ENCODE measurements at regions not wholly inside any gene's neighbourhood (a gene's known extent, or its start where the extent isn't known, plus 50 kb on each side); places are given as distances from the start of the nearest gene placed in this dataset.

DNA sequence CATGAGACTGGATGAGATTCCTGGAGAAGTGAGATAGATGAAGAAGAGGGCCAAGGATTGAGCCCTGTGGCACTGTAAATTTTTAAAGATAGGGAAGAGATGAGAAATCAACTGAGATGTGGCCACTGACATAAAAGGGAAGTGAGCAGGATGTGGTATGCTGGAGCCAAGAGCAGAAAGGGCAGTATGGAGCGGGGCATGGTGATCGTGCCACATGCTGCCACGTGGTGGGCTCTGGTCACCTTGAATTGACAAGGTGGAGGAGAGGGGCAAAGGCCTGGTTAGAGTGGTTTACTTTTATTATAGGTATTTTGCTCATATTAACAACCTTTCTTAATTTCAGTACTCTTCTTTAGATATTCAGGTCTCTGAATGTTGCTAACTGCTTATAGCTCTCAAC, 257.9 kb downstream of the NEDD1 start:
- TF ChIP-seq, protein P1, sequence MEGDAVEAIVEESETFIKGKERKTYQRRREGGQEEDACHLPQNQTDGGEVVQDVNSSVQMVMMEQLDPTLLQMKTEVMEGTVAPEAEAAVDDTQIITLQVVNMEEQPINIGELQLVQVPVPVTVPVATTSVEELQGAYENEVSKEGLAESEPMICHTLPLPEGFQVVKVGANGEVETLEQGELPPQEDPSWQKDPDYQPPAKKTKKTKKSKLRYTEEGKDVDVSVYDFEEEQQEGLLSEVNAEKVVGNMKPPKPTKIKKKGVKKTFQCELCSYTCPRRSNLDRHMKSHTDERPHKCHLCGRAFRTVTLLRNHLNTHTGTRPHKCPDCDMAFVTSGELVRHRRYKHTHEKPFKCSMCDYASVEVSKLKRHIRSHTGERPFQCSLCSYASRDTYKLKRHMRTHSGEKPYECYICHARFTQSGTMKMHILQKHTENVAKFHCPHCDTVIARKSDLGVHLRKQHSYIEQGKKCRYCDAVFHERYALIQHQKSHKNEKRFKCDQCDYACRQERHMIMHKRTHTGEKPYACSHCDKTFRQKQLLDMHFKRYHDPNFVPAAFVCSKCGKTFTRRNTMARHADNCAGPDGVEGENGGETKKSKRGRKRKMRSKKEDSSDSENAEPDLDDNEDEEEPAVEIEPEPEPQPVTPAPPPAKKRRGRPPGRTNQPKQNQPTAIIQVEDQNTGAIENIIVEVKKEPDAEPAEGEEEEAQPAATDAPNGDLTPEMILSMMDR (IDR thresholded peaks at IDR 0.05; ENCODE audit: borderline replicate concordance, control extremely low read depth, extremely low read depth, insufficient read depth, missing control alignments): no peak
- in situ Hi-C loops (cut with MboI; ENCODE audit: low sequenced_read_pairs, unreplicated experiment): loop anchor here (25.0 kb wide), 1 partner anchor 1222 kb away; no protein-coding TSS in a partner anchor
- DNase-seq (ENCODE audit: low spot score): no peak

- in situ Hi-C loops (cut with MboI; ENCODE audit: low sequenced_read_pairs, unreplicated experiment): loop anchor here (25.0 kb wide), 1 partner anchor 1220 kb away; no protein-coding TSS in a partner anchor
- DNase-seq (ENCODE audit: low spot score): no peak
- TF ChIP-seq, protein P1 (IDR thresholded peaks at IDR 0.05; ENCODE audit: borderline replicate concordance, control extremely low read depth, extremely low read depth, insufficient read depth, missing control alignments): no peak
Measured at GRCh38 chr12:97167598-97167997, 260.5 kb downstream of the NEDD1 start.

DNA sequence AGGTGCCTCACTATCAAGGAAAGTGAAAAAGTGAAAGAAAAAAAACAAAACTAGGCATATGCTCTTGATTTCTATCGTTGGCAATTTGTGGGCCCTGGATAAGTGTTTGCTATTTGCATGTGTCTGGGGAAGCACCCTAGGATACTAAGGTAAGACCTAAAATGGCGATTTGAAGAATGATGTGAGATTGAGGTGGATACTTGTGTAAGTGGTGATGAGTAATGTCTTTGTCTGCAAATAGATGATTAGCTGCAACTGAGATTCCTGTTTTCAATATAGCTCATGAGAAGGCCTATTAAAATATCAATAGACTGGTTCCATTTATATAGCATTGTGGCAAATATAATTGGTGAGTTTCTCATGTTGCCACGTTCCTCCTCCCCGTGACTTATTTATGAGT, 261.7 kb downstream of the NEDD1 start:
- in situ Hi-C loops (cut with MboI; ENCODE audit: low sequenced_read_pairs, unreplicated experiment): loop anchor here (25.0 kb wide), 1 partner anchor 1218 kb away; no protein-coding TSS in a partner anchor
- TF ChIP-seq, protein P1 (IDR thresholded peaks at IDR 0.05; ENCODE audit: borderline replicate concordance, control extremely low read depth, extremely low read depth, insufficient read depth, missing control alignments): no peak
- DNase-seq (ENCODE audit: low spot score): no peak

DNA sequence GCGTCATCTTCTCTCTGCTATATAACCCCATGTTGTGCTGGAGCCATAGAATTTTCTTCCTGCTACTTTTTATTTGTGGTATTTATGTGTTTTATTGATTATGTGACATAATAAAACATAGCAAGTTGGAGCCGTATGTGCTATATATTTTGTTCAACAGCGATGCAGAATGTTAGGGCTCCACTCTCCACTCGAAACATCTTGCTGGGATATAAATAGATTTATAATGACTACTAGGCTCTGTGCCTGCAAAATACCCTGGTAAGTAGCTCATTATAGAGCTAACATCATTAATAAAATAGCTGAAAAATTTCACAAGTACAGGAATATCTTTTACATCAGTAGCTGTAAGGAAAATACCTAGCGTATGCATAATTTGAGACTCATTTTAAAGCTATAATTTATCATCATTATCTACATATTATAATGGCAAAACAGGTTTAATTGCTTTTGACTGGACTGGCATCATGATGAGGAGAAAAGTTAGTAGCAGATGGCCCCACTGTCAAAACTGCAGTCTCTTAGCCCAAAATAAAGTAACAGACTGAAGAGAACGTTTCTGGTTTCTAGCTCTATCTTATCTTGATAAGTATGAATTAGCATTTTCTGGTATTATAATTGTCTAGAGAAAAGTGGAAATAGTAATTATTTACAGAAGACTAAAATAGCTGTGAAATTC, 263.0 kb downstream of the NEDD1 start:
- in situ Hi-C loops (cut with MboI; ENCODE audit: low sequenced_read_pairs, unreplicated experiment): loop anchor here (25.0 kb wide), 1 partner anchor 1217 kb away; no protein-coding TSS in a partner anchor
- no peak for DNase-seq (ENCODE audit: low spot score)
- TF ChIP-seq, protein P1 (IDR thresholded peaks at IDR 0.05; ENCODE audit: borderline replicate concordance, control extremely low read depth, extremely low read depth, insufficient read depth, missing control alignments): no peak

DNA sequence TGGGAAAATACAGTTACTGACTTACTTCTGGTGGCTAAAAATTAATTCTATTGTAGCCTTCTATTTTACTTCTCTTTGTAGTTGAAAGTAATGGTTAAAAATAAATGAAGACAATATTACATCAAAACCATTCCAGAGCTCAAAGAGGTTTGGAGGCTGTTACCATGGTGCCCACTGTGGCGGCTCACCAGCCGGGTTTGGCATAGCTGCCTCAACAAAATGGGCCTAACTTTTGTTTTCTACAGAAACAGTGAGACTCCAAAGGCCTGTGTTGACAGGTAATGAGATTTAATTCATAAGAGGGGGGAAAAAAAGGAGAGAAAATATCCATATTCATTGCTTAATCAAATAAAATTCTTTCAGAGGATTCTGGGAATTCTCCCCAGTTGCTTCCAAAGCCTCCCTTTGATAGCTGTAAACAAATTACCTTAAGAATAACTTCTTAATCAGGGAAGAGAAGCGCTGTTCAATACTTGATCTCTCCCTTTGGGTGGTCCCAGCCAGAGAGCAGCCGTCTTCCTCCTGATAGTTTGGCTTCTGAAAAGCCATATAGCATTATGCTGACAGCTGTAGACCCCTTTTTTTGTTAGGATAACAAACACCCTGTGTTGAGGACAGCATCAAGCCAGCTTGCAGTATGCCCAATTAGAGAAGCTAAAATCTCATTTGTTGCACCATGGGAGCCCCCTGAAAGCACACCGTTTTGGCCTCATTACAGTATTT, 266.8 kb downstream of the NEDD1 start:
- DNase-seq (ENCODE audit: low spot score): no peak
- in situ Hi-C loops (cut with MboI; ENCODE audit: low sequenced_read_pairs, unreplicated experiment): loop anchor here (25.0 kb wide), 1 partner anchor 1213 kb away; no protein-coding TSS in a partner anchor

DNA sequence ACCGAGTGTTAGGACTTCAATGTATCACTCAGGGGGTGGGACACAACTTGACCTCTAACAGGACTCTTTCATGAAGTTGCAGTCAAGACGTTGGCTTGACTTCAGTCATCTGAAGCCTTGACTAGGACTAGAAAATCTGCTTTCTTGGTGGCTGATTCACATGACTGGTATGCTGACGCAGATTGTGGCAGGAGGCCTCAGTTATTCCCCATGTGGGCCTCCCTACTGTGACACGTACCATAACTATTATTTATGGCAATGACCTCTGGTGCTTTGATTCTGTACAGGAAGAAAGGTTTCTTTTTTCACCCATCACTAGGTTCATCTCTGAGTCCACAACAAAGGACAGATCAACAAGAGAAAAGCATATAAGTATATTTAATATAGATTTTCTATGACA, 270.4 kb downstream of the NEDD1 start:
- in situ Hi-C loops (cut with MboI; ENCODE audit: low sequenced_read_pairs, unreplicated experiment): no loop called here
- TF ChIP-seq, protein P1 (IDR thresholded peaks at IDR 0.05; ENCODE audit: borderline replicate concordance, control extremely low read depth, extremely low read depth, insufficient read depth, missing control alignments): no peak
- no peak for DNase-seq (ENCODE audit: low spot score)

More for the DNA sequence above, 266.8 kb downstream of the NEDD1 start:
- TF ChIP-seq, protein P1 (IDR thresholded peaks at IDR 0.05; ENCODE audit: borderline replicate concordance, control extremely low read depth, extremely low read depth, insufficient read depth, missing control alignments): no peak

Data from GM13976 (cell line).